HG02642 (cell line): ENCODE measurements at regions not wholly inside any gene's neighbourhood (a gene's known extent, or its start where the extent isn't known, plus 50 kb on each side); places are given as distances from the start of the nearest gene placed in this dataset.

Experiments
- ATAC-seq: cut with Tn5 transposase; IDR thresholded peaks from one replicate; pipeline ENCODE4 v1.9.1; 2021; ENCODE audit warnings: mild to moderate bottlenecking; ENCODE audit not compliant: unreplicated experiment, poor library complexity

DNA sequence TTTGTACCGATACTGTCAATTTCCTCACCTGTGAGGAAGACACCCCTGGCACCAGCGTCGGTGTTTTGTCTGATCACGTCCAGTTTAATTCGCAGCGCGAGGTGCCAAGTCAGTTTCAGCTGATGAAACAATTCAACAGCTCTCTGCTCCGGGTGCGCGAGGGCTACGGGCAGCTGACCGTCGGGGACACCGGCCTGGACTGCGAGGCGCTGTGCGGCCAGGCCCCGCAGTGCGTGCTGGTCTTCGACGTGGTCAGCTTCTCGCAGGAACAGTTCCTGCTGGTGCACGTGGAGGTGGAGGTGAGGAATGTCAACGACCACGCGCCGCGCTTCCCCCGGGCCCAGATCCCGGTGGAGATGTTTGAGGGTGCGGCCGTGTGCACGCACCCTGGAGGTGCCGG is 171.5 kb downstream of the OLFM4 start:
- no peak for ATAC-seq

GRCh38 chr13:53200498-53201453 is 172.2 kb downstream of the OLFM4 start:
- no peak for ATAC-seq

- ATAC-seq = no peak
Observed at GRCh38 chr13:53201454-53202225, 173.0 kb downstream of the OLFM4 start.

DNA sequence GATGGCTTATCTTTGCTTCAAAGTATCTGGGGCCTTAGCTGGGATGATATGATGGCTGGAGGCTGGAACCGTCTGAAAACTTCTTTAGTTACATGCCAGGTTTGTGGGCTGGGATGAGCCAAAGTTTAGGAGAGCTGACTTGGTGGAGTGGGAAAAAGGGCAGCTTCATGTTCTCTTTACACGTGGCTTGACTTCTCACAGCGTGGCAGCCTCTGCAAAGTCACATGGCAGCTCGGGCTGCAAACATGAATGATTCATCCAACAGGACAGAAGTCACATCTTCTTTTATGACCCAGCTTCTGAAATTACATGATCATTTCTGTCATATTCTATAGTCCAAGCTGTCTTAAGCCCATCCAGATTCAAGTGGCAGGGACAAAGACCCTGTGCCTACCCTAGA is 176.0 kb downstream of the OLFM4 start:
- ATAC-seq = no peak

- no peak for ATAC-seq
Observed at GRCh38 chr13:53206455-53206854, 177.8 kb downstream of the OLFM4 start.

- ATAC-seq = no peak
Observed at GRCh38 chr13:53207556-53207955, 178.9 kb downstream of the OLFM4 start.

DNA sequence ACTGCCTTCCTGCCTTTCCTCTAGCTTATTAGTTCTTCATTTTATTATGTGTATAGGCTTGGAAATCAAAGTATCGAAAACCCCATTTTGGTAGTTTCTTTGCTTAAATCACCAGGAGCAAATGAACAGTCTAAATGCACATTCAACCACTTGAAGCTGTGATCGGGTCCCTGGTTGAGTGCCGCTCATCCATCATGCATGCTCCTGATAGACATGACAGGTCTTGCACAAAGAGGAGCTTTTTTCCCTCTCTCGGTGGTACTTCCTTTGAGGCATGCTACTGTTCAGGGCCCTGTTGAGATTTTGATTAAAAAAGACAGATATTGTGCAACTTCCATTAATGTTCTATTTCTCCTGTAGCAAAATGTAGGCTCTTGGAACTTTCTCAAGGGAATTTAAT is 185.8 kb downstream of the OLFM4 start:
- no peak for ATAC-seq

DNA sequence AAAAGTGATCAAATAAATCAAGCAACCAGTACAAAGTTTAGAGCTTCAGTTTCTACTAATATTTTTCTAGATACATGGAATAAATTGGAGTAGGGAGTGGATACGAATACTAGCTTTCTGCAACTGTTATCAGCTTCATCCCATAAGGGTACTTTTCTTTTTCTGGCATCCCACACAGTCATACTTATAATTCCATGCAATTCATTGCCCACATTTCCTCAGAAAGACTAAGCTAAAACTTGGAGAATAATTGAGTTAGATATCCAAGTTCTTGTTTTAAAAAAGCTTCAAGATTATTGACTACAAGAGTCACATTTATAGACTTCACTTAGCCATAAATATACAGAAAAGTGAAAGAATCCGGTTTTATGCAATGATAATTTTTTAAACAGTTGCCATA is 186.9 kb downstream of the OLFM4 start:
- ATAC-seq = no peak

DNA sequence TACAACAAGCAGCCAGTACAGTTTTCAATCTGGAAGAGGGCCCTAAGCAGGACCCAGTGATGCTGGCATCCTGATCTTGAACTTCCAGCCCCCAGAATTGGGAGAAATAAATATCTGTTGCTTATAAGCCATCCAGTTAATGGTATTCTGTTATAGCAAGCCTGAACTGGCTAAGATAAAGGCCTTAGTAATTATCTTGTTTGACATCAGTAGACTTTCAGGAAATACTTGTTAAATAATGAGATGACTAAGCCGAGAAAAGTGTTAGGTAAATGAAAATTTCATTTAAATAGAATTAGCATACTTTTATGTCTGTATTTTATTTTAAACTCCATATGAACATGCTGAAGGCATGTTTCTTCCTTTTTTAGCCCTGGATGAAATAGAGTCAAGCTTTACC is 188.2 kb downstream of the OLFM4 start:
- ATAC-seq = no peak

- no peak for ATAC-seq
Observed at GRCh38 chr13:53217194-53217593, 188.6 kb downstream of the OLFM4 start.

- ATAC-seq = no peak
Observed at GRCh38 chr13:53220038-53220437, 191.4 kb downstream of the OLFM4 start.

DNA sequence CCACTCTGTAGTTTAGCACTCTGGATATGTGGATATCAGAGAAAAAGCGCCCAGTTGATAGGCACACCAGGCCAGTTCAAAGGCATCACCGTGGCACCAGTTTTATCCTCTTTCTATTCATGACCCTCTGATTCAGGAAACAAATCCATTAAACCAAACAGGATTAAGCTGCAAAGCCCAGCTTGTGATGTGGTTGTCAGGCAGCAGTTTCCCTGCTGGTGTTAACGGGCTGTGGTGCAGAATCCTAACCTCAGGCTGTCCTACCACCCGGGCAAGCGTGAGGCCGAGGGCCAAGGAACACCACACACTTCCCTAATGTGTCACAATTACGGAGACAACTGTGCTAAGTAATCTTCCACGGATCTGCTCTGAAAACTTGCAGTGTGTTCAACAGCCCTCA is 209.1 kb downstream of the OLFM4 start:
- no peak for ATAC-seq

DNA sequence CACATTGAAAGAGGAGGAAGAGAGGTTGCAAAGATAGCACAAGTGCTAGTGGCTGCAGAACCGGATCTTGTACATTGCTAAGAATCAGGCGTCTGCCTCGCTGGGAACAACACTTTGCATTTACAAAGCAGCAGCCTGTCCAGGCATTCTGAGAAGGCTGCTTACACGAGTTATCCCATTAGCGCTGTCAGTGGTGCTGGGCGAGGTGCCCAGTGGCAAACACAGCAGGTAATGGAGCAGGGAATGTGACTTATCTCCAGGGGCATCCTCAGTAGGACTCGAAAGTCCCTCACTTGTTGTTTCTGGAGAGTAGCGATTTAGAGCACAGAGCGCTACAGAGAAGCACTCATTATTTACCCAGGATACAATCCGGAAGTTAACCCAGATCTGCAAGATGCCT is 209.6 kb downstream of the OLFM4 start:
- no peak for ATAC-seq

DNA sequence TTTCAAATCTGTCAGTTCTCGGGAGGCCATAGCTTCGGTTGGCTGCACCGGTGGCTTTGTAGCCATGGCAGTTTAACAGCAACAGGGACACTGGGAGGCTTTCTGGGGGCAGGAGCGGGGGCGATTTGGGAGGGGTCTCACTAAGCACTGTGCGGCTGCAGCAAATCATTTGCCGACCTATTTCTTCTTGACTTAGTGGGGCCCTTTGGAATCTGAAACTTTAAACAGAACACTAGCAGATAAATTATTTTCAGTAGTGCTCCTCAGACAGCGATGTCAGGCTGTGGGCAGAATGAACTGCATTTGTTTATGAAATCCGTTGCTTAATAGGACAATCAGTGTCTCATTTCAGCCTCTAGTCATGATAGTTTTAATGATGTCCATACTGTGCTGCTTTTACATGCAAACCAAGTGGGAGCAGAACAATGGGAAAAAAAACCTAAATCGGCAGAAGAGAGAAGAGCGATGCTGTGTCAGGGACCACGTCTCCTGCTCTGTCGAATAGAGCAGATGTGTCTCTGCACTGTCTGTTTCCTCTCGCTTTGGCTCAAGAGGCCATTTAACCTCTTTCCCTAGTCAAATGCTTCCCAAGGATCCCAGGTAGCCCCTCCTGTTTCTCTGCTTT is 211.9 kb downstream of the OLFM4 start:
- ATAC-seq = no peak

DNA sequence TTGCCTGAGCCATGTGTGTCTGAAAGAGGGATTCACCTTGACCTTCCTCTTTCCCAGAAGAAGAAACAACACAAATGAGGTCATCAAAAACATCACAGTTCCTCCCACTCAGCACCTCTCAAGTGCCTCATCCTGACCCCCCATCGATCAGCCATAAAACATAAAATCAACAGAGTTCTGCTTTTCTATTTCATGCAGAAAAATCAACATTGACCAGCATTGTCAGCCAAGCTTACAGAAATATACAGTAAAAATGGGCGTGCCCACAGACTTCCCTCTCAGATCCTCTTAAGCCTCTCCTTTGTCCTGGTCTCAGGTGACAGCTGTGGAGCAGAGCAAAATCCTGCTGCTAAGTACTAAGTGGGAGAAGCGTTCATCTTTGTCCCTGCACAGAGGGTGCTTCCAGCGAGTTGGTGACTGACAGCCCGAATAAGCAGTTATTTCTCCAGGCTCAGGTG is 213.3 kb downstream of the OLFM4 start:
- no peak for ATAC-seq

DNA sequence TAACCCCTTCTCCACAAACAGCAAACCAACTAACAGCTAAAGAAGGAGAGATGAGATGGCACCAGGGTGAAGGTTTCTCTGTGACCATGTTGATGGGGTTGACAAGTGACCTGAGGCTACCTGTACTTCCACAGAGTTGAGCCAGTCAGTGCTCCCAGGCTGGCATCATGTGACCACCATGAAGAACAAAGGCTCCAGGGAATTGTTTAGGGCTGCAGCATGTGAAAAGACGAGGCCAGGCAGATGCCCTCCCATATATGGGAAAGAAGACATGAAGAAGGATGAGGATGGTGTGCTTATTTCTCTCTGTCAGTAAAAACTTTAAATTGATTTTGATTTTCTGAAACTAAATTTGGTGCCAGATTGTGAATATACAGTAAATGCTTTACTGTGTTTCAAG is 220.6 kb downstream of the OLFM4 start:
- no peak for ATAC-seq

GRCh38 chr13:53250272-53250875 is 221.8 kb downstream of the OLFM4 start:
- ATAC-seq = peak; percentile 84

- ATAC-seq = no peak
Observed at GRCh38 chr13:53250977-53251376, 222.4 kb downstream of the OLFM4 start.

DNA sequence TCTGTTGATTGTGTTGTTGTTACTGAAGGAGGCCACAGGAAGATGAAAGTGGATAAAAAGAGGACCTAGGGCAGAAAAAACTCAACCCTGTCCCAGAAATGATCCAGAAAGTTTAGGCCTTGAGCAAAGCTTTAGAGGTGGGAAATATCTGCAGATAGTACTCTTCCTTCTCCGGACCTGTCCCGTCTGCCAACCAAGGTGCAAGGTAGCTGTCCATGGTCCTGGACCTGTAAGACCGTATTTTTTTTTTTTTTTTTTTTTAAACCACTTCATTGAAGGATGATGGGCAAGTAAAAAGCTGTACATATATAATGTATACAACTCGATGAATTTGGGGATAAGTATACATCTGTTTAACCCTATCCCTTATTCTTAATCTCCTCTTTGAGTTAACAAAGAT is 225.9 kb downstream of the OLFM4 start:
- ATAC-seq = no peak

GRCh38 chr13:53255795-53256194 is 227.2 kb downstream of the OLFM4 start:
- no peak for ATAC-seq

- no peak for ATAC-seq
Observed at GRCh38 chr13:53260594-53260993, 232.0 kb downstream of the OLFM4 start.
